DND-41 (cell line): ENCODE measurements at regions not wholly inside any gene's neighbourhood (a gene's known extent, or its start where the extent isn't known, plus 50 kb on each side); places are given as distances from the start of the nearest gene placed in this dataset.

Experiments
- CTCF ChIP-seq: IDR thresholded peaks from 2 replicates; pipeline ENCODE4 v1.5.1; 2012; ENCODE audit warnings: borderline replicate concordance, low read length, moderate library complexity, mild to moderate bottlenecking; ENCODE audit not compliant: poor library complexity, severe bottlenecking; ENCODE audit errors: extremely low read depth
- EZH2 ChIP-seq: IDR thresholded peaks from 3 replicates; pipeline ENCODE4 v1.6.1; 2012; ENCODE audit warnings: borderline replicate concordance, low read depth, mild to moderate bottlenecking, moderate library complexity, low read length, inconsistent platforms; ENCODE audit not compliant: severe bottlenecking

GRCh38 chr16:6160871-6161270 lies 1063.3 kb upstream of the EEF2KMT start:
- TF ChIP-seq CTCF (no peak), EZH2 (no peak)
